GM21423 (cell line): ENCODE measurements at regions not wholly inside any gene's neighbourhood (a gene's known extent, or its start where the extent isn't known, plus 50 kb on each side); places are given as distances from the start of the nearest gene placed in this dataset.

Source experiments
- ATAC-seq: cut with Tn5 transposase; IDR thresholded peaks from one replicate; pipeline ENCODE4 v1.9.1; 2021; ENCODE audit warnings: mild to moderate bottlenecking, moderate library complexity; ENCODE audit not compliant: unreplicated experiment

DNA sequence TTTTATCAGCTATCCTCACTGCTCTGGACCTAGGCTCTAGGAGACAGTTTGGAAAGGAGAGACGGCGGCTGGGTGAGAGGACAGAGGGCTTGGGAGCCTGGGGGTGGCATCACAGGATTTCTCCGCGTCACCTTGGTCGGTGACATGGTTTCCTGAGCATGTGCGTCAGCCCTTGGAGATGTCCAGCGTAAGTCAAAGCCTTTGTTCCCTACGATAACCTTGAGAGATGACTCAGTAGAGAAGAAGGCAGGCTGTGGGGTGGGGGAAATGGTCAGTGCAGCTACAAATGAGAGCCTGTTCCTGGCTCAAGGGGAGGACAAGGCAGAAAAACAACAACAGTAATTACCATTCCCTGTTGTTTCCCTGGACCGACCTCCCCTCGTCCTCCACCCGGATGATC is 90.2 kb upstream of the TBX3 start:
- no peak for ATAC-seq

GRCh38 chr12:114770323-114770722 is 86.3 kb upstream of the TBX3 start:
- no peak for ATAC-seq

DNA sequence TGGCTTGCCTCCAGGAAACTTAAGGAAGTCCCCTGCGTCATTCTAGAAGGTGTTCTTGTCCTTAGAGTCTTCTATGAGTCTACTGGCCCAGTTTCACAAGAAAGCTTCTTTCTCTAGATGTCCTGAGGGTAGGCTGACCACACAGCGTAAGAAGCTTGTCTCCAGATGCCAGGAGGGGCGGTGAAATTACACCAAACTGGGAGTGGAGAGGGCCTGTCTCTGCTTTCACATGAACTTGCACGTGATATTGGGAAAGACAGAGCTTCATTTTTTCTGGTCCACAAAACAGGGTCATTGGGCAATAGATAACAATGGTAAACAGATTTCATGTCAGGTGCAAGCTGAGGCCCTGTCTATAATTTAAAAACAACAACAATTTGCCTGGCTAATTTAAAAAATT is 85.7 kb upstream of the TBX3 start:
- no peak for ATAC-seq

DNA sequence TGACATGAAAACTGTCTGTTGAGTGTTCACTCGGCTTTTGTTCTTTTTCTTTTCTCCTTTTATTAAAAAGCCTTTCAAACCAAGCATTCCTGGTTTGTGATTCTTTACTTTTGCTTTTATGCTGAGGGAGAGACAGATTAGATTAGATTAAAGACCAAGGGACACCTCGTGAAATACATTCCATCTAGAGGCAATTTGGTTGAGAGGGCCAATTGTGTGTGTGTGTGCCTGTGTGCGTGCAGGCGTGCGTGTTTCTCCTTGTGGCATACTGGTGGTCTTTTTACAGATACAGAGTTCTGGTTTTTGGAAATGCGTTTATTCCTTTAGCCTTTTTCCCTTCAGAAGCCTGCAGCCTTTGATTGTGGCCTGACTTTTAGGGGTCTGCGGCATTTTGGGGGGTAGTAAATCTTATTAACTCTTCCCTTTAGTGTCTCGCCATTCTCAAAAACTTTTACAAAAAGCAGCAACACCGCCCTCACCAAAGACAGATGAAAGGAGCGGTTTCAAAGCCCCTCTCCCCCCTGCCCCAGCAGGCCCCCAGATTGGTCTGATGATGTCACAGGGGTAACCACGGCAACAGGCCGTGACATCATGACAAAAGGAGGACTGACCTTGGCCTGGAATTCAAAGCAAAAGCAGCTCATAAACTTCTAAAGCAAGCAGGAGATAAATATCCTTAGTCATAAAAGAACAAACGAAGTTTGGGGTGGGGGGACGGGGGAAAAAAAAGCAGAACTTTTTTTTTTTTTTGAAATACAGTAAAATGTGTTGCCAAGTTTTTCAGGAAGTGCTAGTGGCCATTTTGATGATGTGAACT is 84.1 kb upstream of the TBX3 start:
- ATAC-seq, result no peak

- ATAC-seq, result no peak
Observed at GRCh38 chr12:114767084-114767760, 83.2 kb upstream of the TBX3 start.

- ATAC-seq, result no peak
Observed at GRCh38 chr12:114765960-114766691, 82.2 kb upstream of the TBX3 start.

DNA sequence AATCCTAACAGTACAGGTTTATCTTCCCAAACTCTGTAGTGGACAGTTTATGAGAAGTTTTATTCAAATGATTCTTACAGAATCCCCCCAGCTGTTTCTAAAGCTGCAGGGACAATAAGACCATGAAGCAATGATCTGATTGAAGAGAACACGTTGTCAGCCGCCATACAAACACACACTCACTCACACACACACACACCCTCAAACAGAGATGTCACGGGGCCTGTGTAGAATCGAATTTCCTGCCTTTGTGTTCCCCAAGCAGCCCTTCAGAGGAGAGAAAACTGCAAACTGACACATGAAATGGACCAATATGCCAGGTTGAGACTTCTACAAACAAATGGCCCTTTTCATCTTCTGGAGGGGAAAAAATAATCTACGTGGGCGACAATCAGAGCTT is 80.5 kb upstream of the TBX3 start:
- no peak for ATAC-seq

- ATAC-seq, result no peak
Observed at GRCh38 chr12:114762490-114763110, 78.6 kb upstream of the TBX3 start.

DNA sequence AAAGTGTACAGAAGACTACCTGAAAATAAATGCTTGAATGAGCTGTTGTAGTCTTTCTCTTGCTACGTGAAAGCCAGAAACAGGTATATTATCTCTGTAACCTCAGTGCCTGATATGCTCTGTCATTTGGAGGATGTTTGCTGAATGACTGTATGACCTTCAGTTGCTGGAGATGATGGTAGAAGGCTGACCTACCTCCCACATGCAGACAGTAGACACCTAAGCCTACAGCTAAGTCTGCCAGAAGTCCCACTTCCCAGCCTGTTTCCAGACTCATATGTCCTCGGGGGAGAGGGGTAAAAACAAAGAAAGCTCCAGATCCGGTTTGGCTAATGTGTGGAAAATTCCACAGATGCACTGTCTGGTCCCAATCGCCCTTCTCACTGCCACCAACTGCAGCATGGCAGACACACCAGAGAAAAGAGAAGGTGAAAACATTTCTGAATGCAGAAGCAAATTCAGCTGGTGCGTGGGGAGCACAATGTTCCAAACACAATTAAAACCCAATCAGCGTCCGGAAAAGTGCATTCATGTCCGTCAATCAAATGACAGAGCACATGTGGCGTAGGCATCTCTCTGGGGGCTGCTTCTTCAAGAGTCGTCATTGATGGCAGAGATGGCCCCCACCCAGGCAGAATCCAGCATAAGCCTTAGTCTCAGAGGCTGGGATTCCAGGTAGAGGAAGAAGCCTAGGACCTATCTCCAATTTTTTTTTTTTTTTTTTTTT is 76.3 kb upstream of the TBX3 start:
- ATAC-seq, result no peak

DNA sequence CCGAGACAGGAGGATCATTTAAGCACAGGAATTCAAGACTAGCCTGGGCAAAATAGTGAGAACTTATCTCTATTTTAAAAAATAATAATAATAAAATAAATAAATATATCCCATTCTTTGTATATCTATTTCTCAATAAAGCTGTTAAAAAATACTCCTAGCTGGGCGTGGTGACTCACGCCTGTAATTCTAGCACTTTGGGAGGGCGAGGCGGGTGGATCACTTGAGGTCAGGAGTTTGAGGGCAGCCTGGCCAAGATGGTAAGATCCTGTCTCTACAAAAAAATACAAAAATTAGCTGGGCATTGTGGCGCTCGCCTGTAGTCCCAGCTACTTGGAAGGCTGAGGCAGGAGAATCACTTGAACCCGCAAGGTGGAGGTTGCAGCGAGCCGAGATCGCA is 75.7 kb upstream of the TBX3 start:
- no peak for ATAC-seq

DNA sequence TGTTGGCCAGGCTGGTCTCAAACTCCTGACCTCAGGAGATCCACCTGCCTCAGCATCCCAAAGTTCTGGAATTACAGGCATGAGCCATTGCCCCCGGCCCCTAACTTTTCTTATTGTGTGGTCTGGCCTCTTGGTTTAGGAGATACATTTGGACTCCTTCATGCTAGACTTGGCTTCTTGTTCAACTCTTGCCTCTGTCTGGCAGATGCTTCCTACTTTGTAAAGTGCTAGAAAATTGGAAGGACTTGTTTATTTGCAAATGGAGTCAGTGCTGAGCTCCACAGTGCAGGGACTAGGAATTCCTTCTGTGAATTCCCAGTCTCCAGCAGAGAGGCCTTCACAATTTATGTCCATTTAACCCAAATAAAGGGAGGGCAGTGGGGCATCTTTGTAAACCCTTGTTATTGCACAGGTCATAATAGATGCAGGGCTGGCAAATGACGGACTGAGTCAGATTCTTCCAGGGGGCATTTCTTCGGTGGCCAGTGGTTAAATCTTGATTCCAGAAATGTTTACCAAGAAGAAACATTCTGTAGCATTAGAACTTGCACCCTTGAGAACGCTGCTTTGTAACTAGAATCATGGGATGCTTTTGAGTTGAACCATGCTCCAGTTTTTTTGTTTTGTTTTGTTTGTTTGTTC is 73.8 kb upstream of the TBX3 start:
- ATAC-seq, result no peak

DNA sequence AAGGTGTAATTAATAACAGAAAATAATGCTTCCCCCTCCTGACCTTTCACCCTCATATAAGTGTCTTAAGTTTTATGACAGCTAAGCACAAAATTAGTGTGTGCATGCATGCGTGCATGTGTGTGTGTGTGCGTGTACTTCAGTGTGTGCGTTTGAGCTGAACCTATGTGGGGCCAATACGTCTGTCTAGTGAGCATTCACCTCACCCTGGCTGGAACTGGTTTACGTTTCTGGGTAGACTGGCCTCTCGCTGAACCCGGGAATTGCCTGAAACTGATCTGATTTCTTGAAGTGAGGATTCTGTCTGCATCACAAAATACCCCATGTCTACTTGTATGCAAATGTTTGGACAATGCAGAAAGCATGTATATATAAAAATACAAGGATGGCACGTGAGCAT is 68.2 kb upstream of the TBX3 start:
- ATAC-seq, result no peak

DNA sequence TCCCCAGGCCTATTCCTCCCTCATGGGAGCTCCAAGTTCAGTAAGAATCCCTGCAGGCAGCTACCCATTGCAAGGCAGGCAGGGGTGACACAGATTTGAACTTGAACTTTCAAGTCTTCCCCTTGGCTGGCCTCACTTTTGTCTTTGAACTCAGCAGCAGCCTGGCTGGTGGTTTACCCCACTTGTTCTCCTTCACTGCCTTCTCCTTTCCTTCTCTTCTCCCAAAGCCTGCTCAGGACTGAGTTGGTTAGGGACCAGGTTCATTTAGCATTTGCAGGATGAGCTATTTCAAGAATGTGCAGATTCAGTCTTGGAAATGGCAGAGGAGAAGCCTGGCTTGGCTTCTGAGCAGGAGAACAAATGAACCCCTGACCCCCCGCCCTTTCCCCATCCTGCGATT is 67.7 kb upstream of the TBX3 start:
- no peak for ATAC-seq

DNA sequence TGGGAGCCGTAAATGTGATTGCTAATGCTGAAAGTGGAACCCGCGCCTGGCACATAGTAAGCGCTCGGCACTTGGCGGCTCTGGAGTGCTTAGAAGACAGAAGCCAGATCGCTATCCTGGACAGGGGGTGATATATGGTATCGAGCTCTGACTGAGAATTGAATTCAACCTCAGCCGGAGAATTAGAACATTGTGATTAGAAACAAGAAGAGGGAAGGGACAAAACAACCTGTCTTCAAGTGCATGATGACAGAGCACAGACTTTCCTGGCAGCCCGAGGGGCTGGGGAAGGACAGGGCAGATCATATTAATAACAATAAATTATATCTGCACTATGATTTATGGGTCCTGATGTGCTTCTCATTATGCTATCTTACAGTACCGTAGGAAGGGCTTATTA is 66.9 kb upstream of the TBX3 start:
- ATAC-seq, result no peak

DNA sequence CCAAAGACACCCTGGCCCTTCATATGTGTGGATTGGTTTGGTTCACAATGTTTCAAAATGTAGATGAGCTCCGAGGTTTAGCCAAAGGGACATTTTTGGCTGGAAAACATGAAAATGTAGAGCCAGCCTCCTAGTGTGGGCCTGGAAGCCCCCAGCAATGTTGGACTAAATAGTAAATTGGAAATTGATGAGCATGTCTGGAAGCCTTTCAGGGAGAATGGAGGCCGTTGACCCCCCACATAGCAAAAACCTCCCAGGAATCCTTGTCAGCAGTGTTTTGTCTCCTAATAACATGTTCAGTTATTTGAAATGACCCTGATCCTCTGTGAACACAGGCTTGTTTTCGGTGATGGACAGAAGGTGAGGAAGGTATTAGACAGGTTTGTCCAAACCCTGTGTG is 65.1 kb upstream of the TBX3 start:
- ATAC-seq, result no peak

GRCh38 chr12:114747012-114747858 is 63.3 kb upstream of the TBX3 start:
- ATAC-seq, result no peak

- ATAC-seq, result no peak
Observed at GRCh38 chr12:114746297-114747011, 62.5 kb upstream of the TBX3 start.

GRCh38 chr12:114744691-114745090 is 60.7 kb upstream of the TBX3 start:
- no peak for ATAC-seq

- no peak for ATAC-seq
Observed at GRCh38 chr12:114744285-114744684, 60.3 kb upstream of the TBX3 start.
